ENCODE measurements at regions not wholly inside any gene's neighbourhood (a gene's known extent, or its start where the extent isn't known, plus 50 kb on each side); places are given as distances from the start of the nearest gene placed in this dataset.
"Not testable (repeated sequence)": the region's sequence is repeated elsewhere in the genome, so short reads cannot be mapped to it uniquely, and the experiment has no call there.

DNA sequence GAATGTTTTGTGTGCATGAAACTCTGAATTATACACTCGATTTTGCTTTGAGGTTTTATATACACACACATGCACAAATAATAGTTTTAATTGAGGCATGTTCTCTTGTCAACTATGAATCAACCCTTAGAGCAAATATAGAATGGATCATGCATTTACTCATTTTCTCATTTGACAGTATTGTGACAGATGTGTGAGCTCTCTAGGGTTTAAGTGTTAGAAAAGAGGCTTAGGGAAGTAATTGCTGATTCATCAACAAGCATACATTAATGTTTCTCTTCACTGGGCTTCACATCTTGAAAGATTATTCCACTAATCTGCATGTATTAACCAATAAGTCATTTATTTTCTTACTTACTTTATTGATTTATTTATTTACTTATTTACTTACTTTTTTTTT is 1356.8 kb upstream of the ACO1 start:
- intact Hi-C loops (cut with DNase I), result no loop called here
- no peak for DNase-seq

DNA sequence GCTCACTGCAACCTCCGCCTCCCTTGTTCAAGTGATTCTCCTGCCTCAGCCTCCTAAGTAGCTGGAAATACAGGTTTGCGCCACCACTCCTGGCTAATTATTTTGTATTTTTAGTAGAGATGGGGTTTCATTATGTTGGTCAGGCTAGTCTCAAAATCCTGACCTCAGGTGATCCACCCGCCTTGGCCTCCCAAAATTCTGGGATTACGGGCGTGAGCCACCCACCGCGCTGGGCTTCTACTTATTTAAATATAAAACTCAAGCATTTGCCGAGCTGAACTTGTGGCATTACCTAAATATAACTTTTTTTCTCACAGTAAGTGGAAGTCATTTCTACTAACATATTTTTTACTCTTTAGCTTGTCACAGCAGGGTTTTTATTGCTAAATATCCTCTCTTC is 1356.3 kb upstream of the ACO1 start:
- DNase-seq, result no peak
- intact Hi-C loops (cut with DNase I), result no loop called here

DNA sequence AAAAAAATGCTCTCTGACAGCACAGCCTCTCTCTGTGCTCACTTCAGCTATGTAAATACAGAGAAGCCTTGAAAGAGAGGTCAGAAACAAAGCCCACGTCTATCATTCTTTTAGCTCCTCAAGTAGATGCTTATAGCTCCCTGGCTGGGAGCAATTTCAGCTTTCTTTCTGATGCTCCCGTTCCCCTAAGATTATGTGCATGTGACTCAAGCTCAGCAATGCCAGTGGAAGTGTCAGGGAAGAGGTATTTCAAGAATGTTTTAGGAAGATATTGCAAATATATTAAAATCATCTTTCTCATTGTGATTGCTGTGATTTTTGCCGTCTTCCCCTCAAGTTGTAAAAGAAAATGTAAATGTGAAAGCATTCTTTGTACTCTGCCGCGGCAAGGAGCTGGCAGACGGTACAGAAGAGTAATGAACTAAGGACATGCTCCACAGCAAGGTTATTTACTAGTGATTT is 1353.7 kb upstream of the ACO1 start:
- intact Hi-C loops (cut with DNase I), result no loop called here
- DNase-seq, result peak in 1 of 42 donors; percentile 9

DNA sequence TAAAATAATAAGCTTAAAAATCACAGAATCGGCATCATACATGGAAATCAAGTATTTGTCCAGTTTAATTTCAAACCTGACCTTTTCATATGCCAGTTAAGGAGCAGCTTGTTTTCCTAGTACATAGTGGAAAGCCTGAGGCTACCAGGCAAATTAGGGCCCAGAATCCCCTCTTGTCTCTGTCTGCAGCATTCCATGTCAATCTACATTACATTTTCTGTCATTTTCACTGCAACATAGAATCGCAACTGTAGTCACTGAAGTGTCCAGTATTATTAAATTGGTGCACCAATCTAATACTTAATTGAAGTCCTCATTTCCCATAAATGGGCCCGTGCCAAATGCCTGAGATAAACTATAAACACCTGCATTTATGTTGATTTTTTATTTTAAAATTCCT is 1352.2 kb upstream of the ACO1 start:
- intact Hi-C loops (cut with DNase I), result no loop called here
- DNase-seq, result no peak

DNA sequence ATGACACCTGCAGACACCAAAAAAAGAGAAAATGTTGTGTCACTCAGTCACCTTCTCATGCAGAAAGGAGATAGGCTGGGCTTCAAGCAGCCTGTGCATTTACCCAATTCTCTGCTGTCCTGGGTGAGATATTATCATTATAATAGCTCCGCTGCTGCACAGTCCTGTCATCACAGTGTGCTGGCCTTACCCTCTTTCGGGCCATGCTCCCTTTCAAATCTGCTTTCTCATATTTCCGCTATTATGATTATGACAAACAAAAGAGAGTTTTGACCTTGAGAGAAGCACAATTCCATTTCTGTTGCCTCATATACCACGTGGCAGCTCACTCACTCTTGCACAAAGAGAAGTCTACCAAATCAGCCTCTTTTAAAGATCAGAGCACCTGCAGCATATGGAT is 1350.1 kb upstream of the ACO1 start:
- no peak for DNase-seq
- intact Hi-C loops (cut with DNase I), result no loop called here

DNA sequence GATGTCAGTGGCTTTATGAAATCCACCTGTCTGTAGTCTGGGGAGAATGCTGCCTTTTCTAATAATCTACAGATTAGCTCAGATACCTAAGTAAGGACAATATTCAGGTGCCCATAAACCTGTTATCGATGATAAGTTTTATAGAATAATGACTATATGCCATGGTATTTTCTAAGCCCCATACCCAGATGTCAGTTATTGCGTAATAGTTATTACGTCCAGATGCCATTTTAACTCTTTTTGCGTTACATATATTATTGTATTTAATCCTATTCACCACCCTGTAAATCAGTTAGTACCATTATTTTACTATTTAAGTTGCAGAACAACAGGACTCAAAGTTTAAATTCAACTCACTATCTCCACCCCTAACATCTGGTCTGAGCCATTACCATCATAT is 1343.9 kb upstream of the ACO1 start:
- no peak for DNase-seq
- intact Hi-C loops (cut with DNase I), result no loop called here

DNA sequence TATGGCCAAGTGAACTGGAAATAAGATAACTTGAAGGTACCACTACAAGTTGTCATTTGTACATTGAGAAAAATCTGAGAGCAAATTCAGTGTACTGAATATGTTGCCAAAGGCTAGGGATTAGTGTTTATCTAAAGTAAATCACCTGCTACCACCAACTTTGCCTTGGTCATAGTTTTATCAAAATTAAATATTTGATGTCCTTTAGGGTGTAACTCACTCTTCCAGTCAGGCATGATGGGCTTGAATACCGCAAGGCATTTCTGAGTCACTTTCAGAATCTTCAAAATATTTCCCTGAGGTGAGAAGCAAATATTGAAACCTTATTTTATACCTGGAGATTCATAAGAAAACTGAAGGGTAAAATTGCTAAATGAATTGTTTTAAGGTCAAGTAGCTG is 1338.6 kb upstream of the ACO1 start:
- intact Hi-C loops (cut with DNase I), result no loop called here

DNA sequence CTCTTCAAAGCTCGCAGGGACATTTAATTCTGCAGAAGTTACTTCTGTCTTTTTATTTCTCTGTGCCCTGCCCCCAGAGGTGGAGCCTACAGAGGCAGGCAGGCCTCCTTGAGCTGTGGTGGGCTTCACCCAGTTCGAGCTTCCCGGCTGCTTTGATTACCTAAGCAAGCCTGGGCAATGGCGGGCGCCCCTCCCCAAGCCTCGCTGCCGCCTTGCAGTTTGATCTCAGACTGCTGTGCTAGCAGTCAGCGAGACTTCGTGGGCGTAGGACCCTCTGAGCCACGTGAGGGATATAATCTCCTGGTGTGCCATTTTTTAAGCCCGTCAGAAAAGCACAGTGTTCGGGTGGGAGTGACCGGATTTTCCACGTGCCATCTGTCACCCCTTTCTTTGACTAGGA is 1322.9 kb upstream of the ACO1 start:
- intact Hi-C loops (cut with DNase I); DNase-seq: not testable (repeated sequence)

More for the DNA sequence above, 1338.6 kb upstream of the ACO1 start:
- no peak for DNase-seq

DNA sequence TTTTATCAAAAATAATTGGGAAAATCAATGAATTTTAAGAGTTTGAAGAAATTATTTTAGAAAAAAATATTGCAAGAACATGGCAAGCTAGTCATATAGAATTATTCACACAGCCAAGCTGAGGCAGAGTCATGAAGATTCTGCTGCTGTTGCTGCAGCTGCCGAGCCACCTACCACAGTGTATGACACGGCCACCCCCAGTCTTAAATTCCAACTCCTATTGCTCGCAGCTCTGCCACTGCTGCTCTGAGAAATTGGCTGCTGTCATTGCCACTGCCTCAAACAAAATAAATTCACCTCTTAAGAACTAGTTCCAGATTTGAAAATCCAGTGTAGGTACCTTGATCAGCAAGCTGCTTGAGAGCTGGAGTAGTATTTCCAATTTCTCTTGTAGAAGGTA is 1318.8 kb upstream of the ACO1 start:
- intact Hi-C loops (cut with DNase I), result no loop called here
- DNase-seq, result peak in 37 of 42 donors; percentile 8 to 89 (median 47)

DNA sequence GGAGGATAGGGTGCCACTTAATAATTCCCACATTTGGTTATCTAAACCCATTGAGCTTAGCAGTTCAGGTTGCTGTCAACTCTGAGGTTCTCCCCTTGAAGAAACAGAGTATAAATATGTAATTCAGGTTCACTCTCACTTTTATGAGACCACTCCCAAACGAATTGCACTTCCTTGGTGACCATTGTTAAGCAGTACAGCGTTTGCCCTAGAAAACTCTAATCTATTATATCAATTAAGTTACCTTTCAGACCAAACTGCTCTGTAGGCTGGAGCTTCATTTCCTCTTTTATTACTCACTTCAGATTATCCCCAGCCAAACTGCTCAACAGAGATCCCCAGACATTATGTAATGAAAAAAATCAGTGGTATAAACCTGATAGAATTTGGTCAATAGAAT is 1317.0 kb upstream of the ACO1 start:
- DNase-seq, result no peak
- intact Hi-C loops (cut with DNase I), result no loop called here

DNA sequence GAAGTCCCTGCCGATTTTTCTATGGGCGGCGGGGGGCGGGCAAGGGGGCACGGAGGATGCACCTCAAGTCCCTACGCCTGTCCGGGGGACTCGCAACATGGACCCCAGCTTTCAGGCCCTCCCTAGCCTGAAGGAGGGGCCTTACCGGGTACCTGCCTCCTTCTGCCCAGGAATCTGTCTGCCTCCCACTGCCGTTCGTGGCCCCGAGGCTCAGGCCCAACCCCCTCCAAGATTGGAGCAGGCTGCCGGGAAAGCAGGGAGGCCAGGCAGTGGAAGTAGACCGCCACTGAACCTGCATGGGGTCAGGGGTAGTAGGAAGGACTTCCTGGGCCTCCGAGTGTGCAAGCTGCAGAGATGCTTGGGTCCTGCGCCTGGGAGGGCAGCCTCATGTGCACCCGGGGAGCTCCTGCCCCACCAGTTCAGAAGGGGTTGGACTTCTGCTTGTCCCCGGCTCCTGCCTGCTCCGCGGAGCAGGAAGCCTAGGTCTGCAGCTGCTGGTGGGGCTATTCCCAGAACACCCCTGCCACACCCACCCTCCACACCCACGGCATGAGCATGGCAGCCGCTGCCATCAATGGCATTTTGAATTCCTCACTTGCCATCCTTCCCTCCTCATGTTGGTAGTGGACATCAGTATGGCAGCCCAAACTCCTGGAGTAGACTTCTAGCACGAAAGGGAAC is 1312.7 kb upstream of the ACO1 start:
- no peak for DNase-seq
- intact Hi-C loops (cut with DNase I), result no loop called here

DNA sequence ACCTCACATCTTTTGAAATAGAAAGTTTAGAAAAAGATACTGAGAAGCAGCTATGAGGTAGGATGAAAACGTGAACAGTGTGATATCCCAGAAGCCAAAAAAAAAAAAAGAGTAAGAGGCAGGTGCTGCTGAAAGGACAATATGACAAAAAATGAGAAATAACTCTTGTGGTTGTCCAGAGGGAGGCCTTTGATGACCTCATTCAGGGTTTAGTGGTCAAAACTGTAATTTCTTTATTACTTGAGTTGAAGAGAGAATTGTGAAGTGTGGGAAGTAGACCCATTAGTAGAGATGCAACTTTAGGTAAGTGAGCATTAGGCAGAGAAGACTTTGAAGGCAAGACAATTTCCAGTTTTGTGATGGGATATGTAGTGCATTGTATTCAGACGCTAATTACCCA is 1306.3 kb upstream of the ACO1 start:
- no peak for DNase-seq
- intact Hi-C loops (cut with DNase I), result no loop called here

DNA sequence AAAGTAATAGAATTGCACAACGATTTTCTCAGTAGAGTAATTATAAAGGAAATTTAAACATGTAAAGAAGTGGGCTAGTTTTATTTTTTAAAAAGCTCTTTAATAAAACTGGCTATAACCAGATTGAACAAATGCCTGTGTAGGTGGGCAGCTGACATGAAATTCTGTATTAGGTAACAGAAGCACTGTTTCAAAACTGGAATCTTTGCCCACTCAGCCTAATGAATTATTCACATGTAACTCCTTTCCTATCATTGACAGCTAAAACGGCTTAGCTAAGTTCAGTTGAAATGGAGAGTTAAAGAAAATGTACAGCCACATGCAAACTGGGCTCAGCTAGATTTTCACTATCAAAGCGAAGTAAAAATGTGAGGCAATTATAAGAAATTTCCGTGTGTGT is 1300.1 kb upstream of the ACO1 start:
- intact Hi-C loops (cut with DNase I), result no loop called here
- DNase-seq, result peak in 10 of 42 donors; percentile 7 to 50 (median 17)

DNA sequence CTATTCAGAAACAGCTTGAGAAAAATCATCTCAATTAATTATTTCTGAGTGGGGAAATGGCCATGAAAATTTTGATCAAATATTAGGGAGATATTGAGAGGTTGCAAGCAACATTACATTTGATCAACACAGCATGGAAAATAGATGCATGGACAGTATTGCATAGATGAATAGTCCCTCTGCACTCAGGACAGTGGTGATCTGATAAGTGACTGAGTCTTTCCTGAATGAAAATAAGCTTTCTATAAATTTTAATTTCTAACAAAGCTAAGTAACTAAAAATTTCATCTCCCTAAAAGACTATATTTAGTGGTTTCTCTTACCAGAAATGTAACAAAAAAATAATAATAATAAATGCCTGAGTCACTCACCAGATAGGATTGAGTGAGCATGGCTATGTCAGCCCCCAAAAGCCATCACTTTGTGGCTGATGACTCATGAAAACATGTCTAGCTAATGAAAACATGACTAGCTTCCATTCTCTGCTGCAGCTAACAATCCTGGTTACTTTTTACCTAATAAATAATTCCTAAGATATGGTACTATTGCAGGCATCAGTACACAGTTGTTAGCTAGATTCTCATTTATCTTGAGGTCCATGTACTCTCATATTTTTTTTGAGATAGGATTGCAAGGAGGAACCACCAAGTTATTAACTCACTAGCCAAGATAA is 1294.8 kb upstream of the ACO1 start:
- DNase-seq, result no peak
- intact Hi-C loops (cut with DNase I), result no loop called here

DNA sequence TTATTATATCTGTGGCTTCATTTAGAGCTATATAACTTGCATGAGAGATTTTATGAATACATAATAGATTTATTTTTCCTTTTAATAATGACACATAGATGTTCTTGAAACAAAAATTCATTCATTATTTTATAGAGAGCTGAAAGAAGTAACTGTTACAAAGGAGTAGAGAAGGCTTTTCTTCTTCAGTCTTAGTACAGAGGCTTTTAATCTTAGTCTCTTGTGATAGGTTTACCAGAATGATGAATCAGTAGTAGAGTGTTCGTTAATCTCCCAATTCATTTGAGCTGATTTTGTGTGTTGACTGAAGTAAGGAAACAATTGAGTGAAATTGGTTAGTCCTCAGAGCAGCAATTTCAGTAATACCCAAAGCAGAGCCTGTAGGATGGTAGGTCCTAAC is 1284.1 kb upstream of the ACO1 start:
- intact Hi-C loops (cut with DNase I), result no loop called here
- no peak for DNase-seq

DNA sequence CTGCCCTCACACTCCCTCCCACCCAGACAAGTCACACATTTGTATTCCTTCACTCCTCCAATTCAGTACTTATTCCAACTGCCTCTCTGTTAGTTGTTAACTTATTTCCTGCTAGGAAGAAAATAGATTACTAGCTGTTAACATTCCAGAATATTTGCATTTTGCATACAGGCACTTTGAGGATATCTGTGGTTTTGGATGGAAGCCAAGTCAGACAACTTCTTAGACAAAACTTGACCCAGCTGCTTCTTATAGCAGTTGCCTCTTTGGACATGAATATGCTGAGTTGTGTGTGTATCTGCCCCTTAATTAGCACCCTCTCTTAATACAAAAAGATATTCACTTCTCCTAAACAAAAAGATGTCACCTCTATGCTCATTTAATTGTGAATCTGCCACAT is 1280.6 kb upstream of the ACO1 start:
- intact Hi-C loops (cut with DNase I), result no loop called here
- DNase-seq, result no peak

DNA sequence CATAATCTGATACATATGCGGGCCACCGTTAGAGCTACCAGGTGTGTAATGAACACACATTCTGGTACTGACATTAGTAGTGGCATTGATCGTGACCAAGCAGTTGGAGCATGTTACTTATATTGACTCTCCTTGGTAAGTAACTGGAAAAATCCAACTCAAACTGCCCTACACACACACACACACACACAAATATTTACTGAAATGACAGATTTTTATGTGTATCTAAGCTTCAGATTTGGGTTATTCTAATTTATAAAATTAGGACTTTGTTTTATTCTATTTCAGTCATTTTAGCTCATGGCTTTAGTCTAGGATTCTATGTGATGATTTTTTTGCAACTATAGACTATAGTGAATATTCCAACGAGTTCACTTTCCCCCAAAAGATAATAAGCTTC is 1280.2 kb upstream of the ACO1 start:
- intact Hi-C loops (cut with DNase I), result no loop called here
- no peak for DNase-seq

DNA sequence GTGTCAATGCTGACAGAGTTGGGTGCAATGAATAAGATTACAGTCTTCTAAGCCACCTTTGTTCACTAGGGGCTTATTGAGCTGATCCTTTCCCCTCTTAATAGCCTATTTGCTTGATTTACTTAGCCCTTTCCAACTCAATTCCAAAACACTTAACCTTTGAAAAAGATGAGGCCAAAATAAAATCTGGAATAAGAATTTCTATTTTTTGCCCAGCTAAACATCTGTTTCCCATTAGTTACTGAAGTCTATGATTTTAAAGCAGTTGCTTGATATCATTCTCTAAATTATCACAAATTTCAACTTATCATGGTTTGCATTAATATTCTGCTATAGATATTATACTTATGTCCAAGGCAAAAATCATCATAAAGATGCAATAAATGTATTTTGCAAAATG is 1272.0 kb upstream of the ACO1 start:
- intact Hi-C loops (cut with DNase I), result no loop called here
- DNase-seq, result no peak

DNA sequence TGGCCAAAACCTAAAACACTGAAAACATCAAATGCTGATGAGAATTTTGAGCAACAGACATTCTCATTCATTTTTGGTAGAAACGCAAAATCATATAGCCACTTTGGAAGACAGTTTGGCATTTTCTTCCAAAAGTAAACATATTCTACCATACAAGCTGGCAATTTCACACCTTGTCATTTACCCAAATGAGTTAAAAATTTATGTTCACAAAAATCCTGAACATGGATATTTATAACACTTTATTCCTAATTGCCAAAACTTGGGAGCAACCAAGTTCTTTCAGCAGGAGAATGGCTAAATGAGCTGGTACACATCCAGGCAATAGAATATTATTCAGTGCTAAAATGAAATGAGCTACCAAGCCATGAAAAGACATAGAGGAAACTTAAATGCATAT is 1270.1 kb upstream of the ACO1 start:
- intact Hi-C loops (cut with DNase I), result no loop called here
- no peak for DNase-seq

DNA sequence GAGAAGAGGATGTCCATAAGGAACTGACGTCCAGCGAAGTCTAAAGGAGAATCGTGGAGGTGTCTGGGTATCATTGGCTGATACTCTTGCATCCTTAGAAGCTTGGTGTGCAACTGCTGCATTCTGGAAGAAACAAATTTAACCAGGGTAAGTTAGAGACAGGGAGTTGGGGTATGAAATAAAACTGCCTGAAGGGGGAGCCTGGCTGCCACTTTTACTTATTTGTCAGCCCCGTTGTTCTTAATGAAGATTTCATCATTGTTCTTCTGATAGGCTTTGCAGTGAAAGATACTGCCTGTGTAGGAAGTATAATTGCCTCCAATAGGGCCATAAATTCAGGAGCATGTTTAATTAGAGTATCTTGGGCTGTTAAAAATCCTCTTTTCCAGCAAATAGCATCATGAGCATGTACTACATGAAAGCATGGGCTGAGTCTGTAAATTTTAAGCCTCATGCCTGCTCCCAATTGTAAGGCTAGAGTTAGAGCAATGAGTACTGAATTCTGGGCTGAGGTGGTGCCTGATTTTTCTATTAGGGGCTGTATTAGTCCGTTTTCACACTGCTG is 1264.5 kb upstream of the ACO1 start:
- DNase-seq, result peak in 23 of 42 donors; percentile 1 to 55 (median 20)
- intact Hi-C loops (cut with DNase I), result no loop called here

DNA sequence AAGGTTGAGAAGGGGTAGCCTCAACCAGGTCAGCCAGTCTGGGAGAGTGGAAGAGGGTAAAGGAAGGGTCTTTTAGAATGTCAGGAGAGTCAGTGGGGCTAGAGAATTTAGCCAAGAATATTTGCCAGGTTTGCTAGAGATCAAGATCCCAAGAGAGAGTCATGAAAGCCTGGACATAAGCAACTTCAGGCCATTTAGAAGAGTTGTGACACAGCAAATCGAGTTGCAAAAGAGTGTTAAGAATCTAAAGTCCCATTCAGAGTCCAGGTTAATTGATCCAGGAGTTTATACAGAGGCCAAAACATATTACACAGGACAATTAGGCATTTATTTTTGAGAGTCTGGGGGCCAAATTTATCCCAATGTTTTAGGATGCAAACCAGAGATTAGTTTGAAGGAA is 1260.1 kb upstream of the ACO1 start:
- intact Hi-C loops (cut with DNase I), result no loop called here
- DNase-seq, result no peak
